ENCODE measurements at regions not wholly inside any gene's neighbourhood (a gene's known extent, or its start where the extent isn't known, plus 50 kb on each side); places are given as distances from the start of the nearest gene placed in this dataset.

DNA sequence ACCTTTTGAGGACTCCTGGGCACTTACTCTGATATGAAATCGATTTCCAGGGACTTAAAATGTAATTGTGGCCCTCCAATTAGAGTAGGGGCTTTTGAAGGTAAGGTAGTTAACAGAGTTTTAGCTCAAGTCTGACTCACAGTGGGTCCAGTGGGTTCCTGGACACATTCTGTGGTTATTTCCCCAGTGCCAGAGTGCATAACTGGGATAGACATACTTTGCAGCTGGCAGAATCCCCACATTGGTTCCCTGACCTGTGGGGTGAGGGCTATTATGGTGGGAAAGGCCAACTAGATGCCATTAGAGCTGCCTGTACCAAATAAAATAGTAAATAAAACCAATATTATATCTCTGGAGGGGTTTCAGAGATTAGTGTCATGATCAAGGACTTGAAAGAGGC, 243.8 kb upstream of the EPHA7 start:
- TF ChIP-seq, protein P1, sequence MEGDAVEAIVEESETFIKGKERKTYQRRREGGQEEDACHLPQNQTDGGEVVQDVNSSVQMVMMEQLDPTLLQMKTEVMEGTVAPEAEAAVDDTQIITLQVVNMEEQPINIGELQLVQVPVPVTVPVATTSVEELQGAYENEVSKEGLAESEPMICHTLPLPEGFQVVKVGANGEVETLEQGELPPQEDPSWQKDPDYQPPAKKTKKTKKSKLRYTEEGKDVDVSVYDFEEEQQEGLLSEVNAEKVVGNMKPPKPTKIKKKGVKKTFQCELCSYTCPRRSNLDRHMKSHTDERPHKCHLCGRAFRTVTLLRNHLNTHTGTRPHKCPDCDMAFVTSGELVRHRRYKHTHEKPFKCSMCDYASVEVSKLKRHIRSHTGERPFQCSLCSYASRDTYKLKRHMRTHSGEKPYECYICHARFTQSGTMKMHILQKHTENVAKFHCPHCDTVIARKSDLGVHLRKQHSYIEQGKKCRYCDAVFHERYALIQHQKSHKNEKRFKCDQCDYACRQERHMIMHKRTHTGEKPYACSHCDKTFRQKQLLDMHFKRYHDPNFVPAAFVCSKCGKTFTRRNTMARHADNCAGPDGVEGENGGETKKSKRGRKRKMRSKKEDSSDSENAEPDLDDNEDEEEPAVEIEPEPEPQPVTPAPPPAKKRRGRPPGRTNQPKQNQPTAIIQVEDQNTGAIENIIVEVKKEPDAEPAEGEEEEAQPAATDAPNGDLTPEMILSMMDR (IDR thresholded peaks at IDR 0.05; ENCODE audit: low read depth, low read length, missing input control), result no peak
- TF ChIP-seq MAX (IDR thresholded peaks at IDR 0.05) (no peak), EGR1 (IDR thresholded peaks at IDR 0.05; ENCODE audit: low read depth in 2 of 2) (no peak), RAD21 (IDR thresholded peaks at IDR 0.05) (no peak), HNF4A (conservative IDR thresholded peaks at IDR 0.05) (no peak), JUND (IDR thresholded peaks at IDR 0.05) (no peak), SP1 (IDR thresholded peaks at IDR 0.05) (no peak), FOXA1 (IDR thresholded peaks at IDR 0.05) (no peak), NR2F2 (IDR thresholded peaks at IDR 0.05) (no peak)
- TF ChIP-seq, protein P2, sequence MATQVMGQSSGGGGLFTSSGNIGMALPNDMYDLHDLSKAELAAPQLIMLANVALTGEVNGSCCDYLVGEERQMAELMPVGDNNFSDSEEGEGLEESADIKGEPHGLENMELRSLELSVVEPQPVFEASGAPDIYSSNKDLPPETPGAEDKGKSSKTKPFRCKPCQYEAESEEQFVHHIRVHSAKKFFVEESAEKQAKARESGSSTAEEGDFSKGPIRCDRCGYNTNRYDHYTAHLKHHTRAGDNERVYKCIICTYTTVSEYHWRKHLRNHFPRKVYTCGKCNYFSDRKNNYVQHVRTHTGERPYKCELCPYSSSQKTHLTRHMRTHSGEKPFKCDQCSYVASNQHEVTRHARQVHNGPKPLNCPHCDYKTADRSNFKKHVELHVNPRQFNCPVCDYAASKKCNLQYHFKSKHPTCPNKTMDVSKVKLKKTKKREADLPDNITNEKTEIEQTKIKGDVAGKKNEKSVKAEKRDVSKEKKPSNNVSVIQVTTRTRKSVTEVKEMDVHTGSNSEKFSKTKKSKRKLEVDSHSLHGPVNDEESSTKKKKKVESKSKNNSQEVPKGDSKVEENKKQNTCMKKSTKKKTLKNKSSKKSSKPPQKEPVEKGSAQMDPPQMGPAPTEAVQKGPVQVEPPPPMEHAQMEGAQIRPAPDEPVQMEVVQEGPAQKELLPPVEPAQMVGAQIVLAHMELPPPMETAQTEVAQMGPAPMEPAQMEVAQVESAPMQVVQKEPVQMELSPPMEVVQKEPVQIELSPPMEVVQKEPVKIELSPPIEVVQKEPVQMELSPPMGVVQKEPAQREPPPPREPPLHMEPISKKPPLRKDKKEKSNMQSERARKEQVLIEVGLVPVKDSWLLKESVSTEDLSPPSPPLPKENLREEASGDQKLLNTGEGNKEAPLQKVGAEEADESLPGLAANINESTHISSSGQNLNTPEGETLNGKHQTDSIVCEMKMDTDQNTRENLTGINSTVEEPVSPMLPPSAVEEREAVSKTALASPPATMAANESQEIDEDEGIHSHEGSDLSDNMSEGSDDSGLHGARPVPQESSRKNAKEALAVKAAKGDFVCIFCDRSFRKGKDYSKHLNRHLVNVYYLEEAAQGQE (IDR thresholded peaks at IDR 0.05), result no peak
- TF ChIP-seq, protein P3, sequence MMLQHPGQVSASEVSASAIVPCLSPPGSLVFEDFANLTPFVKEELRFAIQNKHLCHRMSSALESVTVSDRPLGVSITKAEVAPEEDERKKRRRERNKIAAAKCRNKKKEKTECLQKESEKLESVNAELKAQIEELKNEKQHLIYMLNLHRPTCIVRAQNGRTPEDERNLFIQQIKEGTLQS (IDR thresholded peaks at IDR 0.05), result no peak
- TF ChIP-seq, protein P4, sequence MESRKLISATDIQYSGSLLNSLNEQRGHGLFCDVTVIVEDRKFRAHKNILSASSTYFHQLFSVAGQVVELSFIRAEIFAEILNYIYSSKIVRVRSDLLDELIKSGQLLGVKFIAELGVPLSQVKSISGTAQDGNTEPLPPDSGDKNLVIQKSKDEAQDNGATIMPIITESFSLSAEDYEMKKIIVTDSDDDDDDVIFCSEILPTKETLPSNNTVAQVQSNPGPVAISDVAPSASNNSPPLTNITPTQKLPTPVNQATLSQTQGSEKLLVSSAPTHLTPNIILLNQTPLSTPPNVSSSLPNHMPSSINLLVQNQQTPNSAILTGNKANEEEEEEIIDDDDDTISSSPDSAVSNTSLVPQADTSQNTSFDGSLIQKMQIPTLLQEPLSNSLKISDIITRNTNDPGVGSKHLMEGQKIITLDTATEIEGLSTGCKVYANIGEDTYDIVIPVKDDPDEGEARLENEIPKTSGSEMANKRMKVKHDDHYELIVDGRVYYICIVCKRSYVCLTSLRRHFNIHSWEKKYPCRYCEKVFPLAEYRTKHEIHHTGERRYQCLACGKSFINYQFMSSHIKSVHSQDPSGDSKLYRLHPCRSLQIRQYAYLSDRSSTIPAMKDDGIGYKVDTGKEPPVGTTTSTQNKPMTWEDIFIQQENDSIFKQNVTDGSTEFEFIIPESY (IDR thresholded peaks at IDR 0.05), result no peak
